ENCODE measurements at regions not wholly inside any gene's neighbourhood (a gene's known extent, or its start where the extent isn't known, plus 50 kb on each side); places are given as distances from the start of the nearest gene placed in this dataset.

- Histone ChIP-seq H3K9me3 (ENCODE audit: control insufficient read depth, insufficient read depth, low read length) (no peaks in the 10 kb centered on the region), H3K9ac (ENCODE audit: low read depth, low read length) (no peak overlapping the region), H3K36me3 (ENCODE audit: insufficient read depth, low read length) (no peaks in the 10 kb centered on the region), H3K4me1 (ENCODE audit: insufficient read depth, low read length) (no peaks in the 10 kb centered on the region)
Measured at GRCh38 chr13:104098421-104098820, 1032.2 kb upstream of the SLC10A2 start.

- Histone ChIP-seq H3K4me1 (ENCODE audit: insufficient read depth, low read length) (no peaks in the 10 kb centered on the region), H3K9ac (ENCODE audit: low read depth, low read length) (no peak overlapping the region), H3K9me3 (ENCODE audit: control insufficient read depth, insufficient read depth, low read length) (no peaks in the 10 kb centered on the region), H3K36me3 (ENCODE audit: insufficient read depth, low read length) (no peaks in the 10 kb centered on the region)
Measured at GRCh38 chr13:104086759-104087158, 1020.5 kb upstream of the SLC10A2 start.

- H3K9me3 ChIP-seq (ENCODE audit: control insufficient read depth, insufficient read depth, low read length) = no peaks in the 10 kb centered on the region
Measured at GRCh38 chr13:104086210-104086609, 1020.0 kb upstream of the SLC10A2 start.

GRCh38 chr13:104085611-104086010 lies 1019.4 kb upstream of the SLC10A2 start:
- Histone ChIP-seq H3K9ac (ENCODE audit: low read depth, low read length) (no peak overlapping the region), H3K4me1 (ENCODE audit: insufficient read depth, low read length) (no peaks in the 10 kb centered on the region), H3K9me3 (ENCODE audit: control insufficient read depth, insufficient read depth, low read length) (no peaks in the 10 kb centered on the region), H3K36me3 (ENCODE audit: insufficient read depth, low read length) (no peaks in the 10 kb centered on the region)

More at GRCh38 chr13:104086210-104086609, 1020.0 kb upstream of the SLC10A2 start:
- Histone ChIP-seq H3K9ac (ENCODE audit: low read depth, low read length) (no peak overlapping the region), H3K4me1 (ENCODE audit: insufficient read depth, low read length) (no peaks in the 10 kb centered on the region), H3K36me3 (ENCODE audit: insufficient read depth, low read length) (no peaks in the 10 kb centered on the region)

GRCh38 chr13:104074326-104074725 lies 1008.1 kb upstream of the SLC10A2 start:
- H3K4me1 ChIP-seq (ENCODE audit: insufficient read depth, low read length) = no peaks in the 10 kb centered on the region
- H3K9me3 ChIP-seq (ENCODE audit: control insufficient read depth, insufficient read depth, low read length) = no peaks in the 10 kb centered on the region
- H3K9ac ChIP-seq (ENCODE audit: low read depth, low read length) = no peak overlapping the region
- H3K36me3 ChIP-seq (ENCODE audit: insufficient read depth, low read length) = no peaks in the 10 kb centered on the region

GRCh38 chr13:104071806-104072205 lies 1005.6 kb upstream of the SLC10A2 start:
- no peaks in the 10 kb centered on the region for H3K36me3 ChIP-seq (ENCODE audit: insufficient read depth, low read length)
- H3K9me3 ChIP-seq (ENCODE audit: control insufficient read depth, insufficient read depth, low read length) = no peaks in the 10 kb centered on the region
- no peaks in the 10 kb centered on the region for H3K4me1 ChIP-seq (ENCODE audit: insufficient read depth, low read length)
- no peak overlapping the region for H3K9ac ChIP-seq (ENCODE audit: low read depth, low read length)

GRCh38 chr13:104065328-104065727 lies 999.1 kb upstream of the SLC10A2 start:
- H3K36me3 ChIP-seq (ENCODE audit: insufficient read depth, low read length) = no peaks in the 10 kb centered on the region
- H3K9me3 ChIP-seq (ENCODE audit: control insufficient read depth, insufficient read depth, low read length) = no peaks in the 10 kb centered on the region
- H3K9ac ChIP-seq (ENCODE audit: low read depth, low read length) = no peak overlapping the region
- no peaks in the 10 kb centered on the region for H3K4me1 ChIP-seq (ENCODE audit: insufficient read depth, low read length)

- Histone ChIP-seq H3K9me3 (ENCODE audit: control insufficient read depth, insufficient read depth, low read length) (no peaks in the 10 kb centered on the region), H3K4me1 (ENCODE audit: insufficient read depth, low read length) (no peaks in the 10 kb centered on the region)
Measured at GRCh38 chr13:104057861-104058260, 991.6 kb upstream of the SLC10A2 start.

GRCh38 chr13:104045907-104046306 lies 979.7 kb upstream of the SLC10A2 start:
- H3K4me1 ChIP-seq (ENCODE audit: insufficient read depth, low read length) = no peaks in the 10 kb centered on the region
- H3K36me3 ChIP-seq (ENCODE audit: insufficient read depth, low read length) = no peaks in the 10 kb centered on the region
- H3K9ac ChIP-seq (ENCODE audit: low read depth, low read length) = no peak overlapping the region
- H3K9me3 ChIP-seq (ENCODE audit: control insufficient read depth, insufficient read depth, low read length) = no peaks in the 10 kb centered on the region

More at GRCh38 chr13:104057861-104058260, 991.6 kb upstream of the SLC10A2 start:
- no peak overlapping the region for H3K9ac ChIP-seq (ENCODE audit: low read depth, low read length)
- H3K36me3 ChIP-seq (ENCODE audit: insufficient read depth, low read length) = no peaks in the 10 kb centered on the region

GRCh38 chr13:104043184-104043583 lies 977.0 kb upstream of the SLC10A2 start:
- no peak overlapping the region for H3K9ac ChIP-seq (ENCODE audit: low read depth, low read length)
- H3K4me1 ChIP-seq (ENCODE audit: insufficient read depth, low read length) = no peaks in the 10 kb centered on the region
- H3K36me3 ChIP-seq (ENCODE audit: insufficient read depth, low read length) = no peaks in the 10 kb centered on the region
- peaks cover 2% of the 10 kb centered on the region; the same call in 1 of the 2 replicates for H3K9me3 ChIP-seq (ENCODE audit: control insufficient read depth, insufficient read depth, low read length)

GRCh38 chr13:104034891-104035290 lies 968.7 kb upstream of the SLC10A2 start:
- Histone ChIP-seq H3K9ac (ENCODE audit: low read depth, low read length) (no peak overlapping the region), H3K4me1 (ENCODE audit: insufficient read depth, low read length) (no peaks in the 10 kb centered on the region), H3K9me3 (ENCODE audit: control insufficient read depth, insufficient read depth, low read length) (peaks cover 2% of the 10 kb centered on the region; the same call in 1 of the 2 replicates), H3K36me3 (ENCODE audit: insufficient read depth, low read length) (no peaks in the 10 kb centered on the region)

- H3K4me1 ChIP-seq (ENCODE audit: insufficient read depth, low read length) = no peaks in the 10 kb centered on the region
- no peaks in the 10 kb centered on the region for H3K9me3 ChIP-seq (ENCODE audit: control insufficient read depth, insufficient read depth, low read length)
- H3K9ac ChIP-seq (ENCODE audit: low read depth, low read length) = no peak overlapping the region
- H3K36me3 ChIP-seq (ENCODE audit: insufficient read depth, low read length) = no peaks in the 10 kb centered on the region
Measured at GRCh38 chr13:104025303-104025702, 959.1 kb upstream of the SLC10A2 start.

- H3K36me3 ChIP-seq (ENCODE audit: insufficient read depth, low read length) = no peaks in the 10 kb centered on the region
- H3K9ac ChIP-seq (ENCODE audit: low read depth, low read length) = no peak overlapping the region
- H3K9me3 ChIP-seq (ENCODE audit: control insufficient read depth, insufficient read depth, low read length) = no peaks in the 10 kb centered on the region
- no peaks in the 10 kb centered on the region for H3K4me1 ChIP-seq (ENCODE audit: insufficient read depth, low read length)
Measured at GRCh38 chr13:104024416-104025170, 958.4 kb upstream of the SLC10A2 start.

- no peaks in the 10 kb centered on the region for H3K9me3 ChIP-seq (ENCODE audit: control insufficient read depth, insufficient read depth, low read length)
- no peak overlapping the region for H3K9ac ChIP-seq (ENCODE audit: low read depth, low read length)
- H3K4me1 ChIP-seq (ENCODE audit: insufficient read depth, low read length) = no peaks in the 10 kb centered on the region
- H3K36me3 ChIP-seq (ENCODE audit: insufficient read depth, low read length) = no peaks in the 10 kb centered on the region
Measured at GRCh38 chr13:104021806-104022397, 955.7 kb upstream of the SLC10A2 start.

- Histone ChIP-seq H3K9ac (ENCODE audit: low read depth, low read length) (no peak overlapping the region), H3K4me1 (ENCODE audit: insufficient read depth, low read length) (no peaks in the 10 kb centered on the region), H3K9me3 (ENCODE audit: control insufficient read depth, insufficient read depth, low read length) (no peaks in the 10 kb centered on the region), H3K36me3 (ENCODE audit: insufficient read depth, low read length) (no peaks in the 10 kb centered on the region)
Measured at GRCh38 chr13:104017317-104017716, 951.1 kb upstream of the SLC10A2 start.
